ENCODE measurements at regions not wholly inside any gene's neighbourhood (a gene's known extent, or its start where the extent isn't known, plus 50 kb on each side); places are given as distances from the start of the nearest gene placed in this dataset.

- no peak for DNase-seq (ENCODE audit: low spot score)
Observed at GRCh38 chr18:26741758-26742157, 123.7 kb downstream of the AQP4 start.

- DNase-seq (ENCODE audit: low spot score), result no peak
Observed at GRCh38 chr18:26741048-26741447, 124.5 kb downstream of the AQP4 start.

GRCh38 chr18:26740396-26740795, 125.1 kb downstream of the AQP4 start:
- no peak for DNase-seq (ENCODE audit: low spot score)

GRCh38 chr18:26738706-26739105, 126.8 kb downstream of the AQP4 start:
- no peak for DNase-seq (ENCODE audit: low spot score)

GRCh38 chr18:26736301-26736700, 129.2 kb downstream of the AQP4 start:
- no peak for DNase-seq (ENCODE audit: low spot score)

GRCh38 chr18:26734760-26735159, 130.7 kb downstream of the AQP4 start:
- no peak for DNase-seq (ENCODE audit: low spot score)

GRCh38 chr18:26729449-26729848, 136.1 kb downstream of the AQP4 start:
- no peak for DNase-seq (ENCODE audit: low spot score)

GRCh38 chr18:26729008-26729407, 136.5 kb downstream of the AQP4 start:
- no peak for DNase-seq (ENCODE audit: low spot score)

- no peak for DNase-seq (ENCODE audit: low spot score)
Observed at GRCh38 chr18:26723981-26724380, 141.5 kb downstream of the AQP4 start.

GRCh38 chr18:26722565-26722931, 143.0 kb downstream of the AQP4 start:
- no peak for DNase-seq (ENCODE audit: low spot score)

- no peak for DNase-seq (ENCODE audit: low spot score)
Observed at GRCh38 chr18:26721854-26722564, 143.5 kb downstream of the AQP4 start.

GRCh38 chr18:26719896-26720295, 145.6 kb downstream of the AQP4 start:
- no peak for DNase-seq (ENCODE audit: low spot score)

- DNase-seq (ENCODE audit: low spot score), result no peak
Observed at GRCh38 chr18:26717123-26717719, 148.3 kb downstream of the AQP4 start.

GRCh38 chr18:26714739-26715138, 150.8 kb downstream of the AQP4 start:
- no peak for DNase-seq (ENCODE audit: low spot score)

- DNase-seq (ENCODE audit: low spot score), result no peak
Observed at GRCh38 chr18:26711756-26712155, 153.8 kb downstream of the AQP4 start.

GRCh38 chr18:26710470-26711096, 154.9 kb downstream of the AQP4 start:
- no peak for DNase-seq (ENCODE audit: low spot score)

- DNase-seq (ENCODE audit: low spot score), result no peak
Observed at GRCh38 chr18:26709897-26710296, 155.6 kb downstream of the AQP4 start.

GRCh38 chr18:26708806-26709716, 156.4 kb downstream of the AQP4 start:
- DNase-seq (ENCODE audit: low spot score), result no peak

- no peak for DNase-seq (ENCODE audit: low spot score)
Observed at GRCh38 chr18:26706911-26707351, 158.6 kb downstream of the AQP4 start.

- no peak for DNase-seq (ENCODE audit: low spot score)
Observed at GRCh38 chr18:26705757-26706156, 157.4 kb upstream of the KCTD1 start.

- no peak for DNase-seq (ENCODE audit: low spot score)
Observed at GRCh38 chr18:26703170-26703930, 155.0 kb upstream of the KCTD1 start.

GRCh38 chr18:26702086-26702485, 153.7 kb upstream of the KCTD1 start:
- DNase-seq (ENCODE audit: low spot score), result no peak
